Endothelial cell of umbilical vein (primary cell): ENCODE measurements at regions not wholly inside any gene's neighbourhood (a gene's known extent, or its start where the extent isn't known, plus 50 kb on each side); places are given as distances from the start of the nearest gene placed in this dataset.

ENCODE experiments used
- BruUV-seq: library from RNA; stranded (reverse); fragments of 400-500 nt; replicated peaks from 2 replicates; lab custom pipeline; 2021; lab: Mats Ljungman, UMichigan
- CTCF ChIA-PET: fragments of 300-600, 350-600 bp; sonication (Branson Sonifier 250); formaldehyde crosslinking; loops from one replicate; lab custom pipeline; 2021; ENCODE audit warnings: antibody characterized with exemption, inconsistent platforms; lab: Charles Lee
- POLR2A ChIA-PET: fragments of 300-600, 350-600 bp; sonication (Branson Sonifier 250); formaldehyde crosslinking; loops from one replicate; lab custom pipeline; 2021; ENCODE audit warnings: antibody characterized with exemption, inconsistent platforms; lab: Charles Lee
- DNase-seq: peaks from one replicate; pipeline ENCODE4 v3.0.0-alpha.2; 2011; ENCODE audit warnings: low read depth, low spot score
- FAIRE-seq: peaks from 2 replicates; lab custom pipeline; 2011; peaks lifted over from hg19 to GRCh38; lab: Jason Lieb, UNC
- H2AFZ ChIP-seq: 2 replicates; pipeline ENCODE4 v1.6.0; 2012; ENCODE audit warnings: low read depth, low read length, control low read depth, inconsistent platforms
- H3K27ac ChIP-seq: 2 replicates; pipeline ENCODE4 v1.5.1; 2011; ENCODE audit warnings: low read depth, mild to moderate bottlenecking, control low read depth, low read length, moderate library complexity; ENCODE audit not compliant: insufficient read depth
- H3K27me3 ChIP-seq, 2 experiments: 2 replicates each; pipeline versions ENCODE4 v1.6.0 to v1.6.1; 2011; ENCODE audit warnings: low read length in 2 of 2, mixed read lengths in 1 of 2; ENCODE audit not compliant: control insufficient read depth in 2 of 2, insufficient read depth in 2 of 2
- H3K36me3 ChIP-seq, 2 experiments: 2 replicates in 1 of 2; 3 replicates in 1 of 2; pipeline ENCODE4 v1.5.1; 2011; ENCODE audit warnings: low read length in 2 of 2, mild to moderate bottlenecking in 1 of 2, moderate library complexity in 1 of 2; ENCODE audit not compliant: control insufficient read depth in 2 of 2, insufficient read depth in 2 of 2; ENCODE audit errors: extremely low read depth in 1 of 2
- H3K4me1 ChIP-seq: 3 replicates; pipeline ENCODE4 v1.5.1; 2011; ENCODE audit warnings: mild to moderate bottlenecking, low read length; ENCODE audit not compliant: control insufficient read depth, insufficient read depth; ENCODE audit errors: extremely low read depth
- H3K4me2 ChIP-seq: 2 replicates; pipeline ENCODE4 v1.6.1; 2011; ENCODE audit warnings: low read length, control low read depth, mixed read lengths; ENCODE audit not compliant: insufficient read depth
- H3K4me3 ChIP-seq, 3 experiments: fragments of 200-600 bp in 1 of 3; sonication (generic), shearing (Covaris generic) in 1 of 3; replicated peaks in 1 of 3; 2 replicates each; pipeline ENCODE4 v1.5.1; 2011 to 2016; ENCODE audit warnings: control low read depth in 3 of 3, low read length in 3 of 3, mild to moderate bottlenecking in 2 of 3, inconsistent platforms in 1 of 3, low read depth in 1 of 3, moderate library complexity in 1 of 3; ENCODE audit not compliant: insufficient read depth in 1 of 3
- H3K79me2 ChIP-seq: 2 replicates; pipeline ENCODE4 v1.6.0; 2012; ENCODE audit warnings: low read length, inconsistent platforms; ENCODE audit not compliant: control insufficient read depth, insufficient read depth
- H3K9ac ChIP-seq: replicated peaks from 2 replicates; pipeline ENCODE3; 2011; ENCODE audit warnings: low read length, control low read depth; ENCODE audit not compliant: insufficient read depth; ENCODE audit errors: extremely low read depth
- H3K9me1 ChIP-seq: replicated peaks from 3 replicates; pipeline ENCODE4 v1.6.0; 2011; ENCODE audit warnings: mild to moderate bottlenecking, low read length; ENCODE audit not compliant: control insufficient read depth, insufficient read depth; ENCODE audit errors: extremely low read depth
- H3K9me3 ChIP-seq: replicated peaks from 2 replicates; pipeline ENCODE4 v1.5.1; 2012; ENCODE audit warnings: low read length, inconsistent platforms; ENCODE audit not compliant: control insufficient read depth, insufficient read depth
- H4K20me1 ChIP-seq: replicated peaks from 2 replicates; pipeline ENCODE3; 2011; ENCODE audit warnings: mild to moderate bottlenecking, low read length; ENCODE audit not compliant: control insufficient read depth, insufficient read depth; ENCODE audit errors: extremely low read depth
- FOS ChIP-seq: IDR thresholded peaks from 2 replicates; pipeline ENCODE4 v1.6.1; 2011; ENCODE audit warnings: mild to moderate bottlenecking, low read length, moderate library complexity, borderline replicate concordance; ENCODE audit not compliant: insufficient read depth
- MAX ChIP-seq: IDR thresholded peaks from 2 replicates; pipeline ENCODE4 v1.6.1; 2011; ENCODE audit not compliant: insufficient read depth, insufficient read length
- POLR2A ChIP-seq: IDR thresholded peaks from 2 replicates; pipeline ENCODE4 v1.6.1; 2012; ENCODE audit warnings: low read depth, mild to moderate bottlenecking, control low read depth, low read length
- POLR2AphosphoS5 ChIP-seq: IDR thresholded peaks from 2 replicates; pipeline ENCODE4 v1.6.1; 2012; ENCODE audit warnings: low read depth, mild to moderate bottlenecking, control low read depth, low read length, moderate library complexity; ENCODE audit not compliant: insufficient read depth
- dilution Hi-C: fragments of 300-500 bp; cut with MboI; formaldehyde crosslinking; loops from one replicate; pipeline ENCODE4 v1.15.0; 2019; ENCODE audit warnings: low sequenced_read_pairs; ENCODE audit not compliant: extremely low pct_ligation_motif_present
- intact Hi-C: fragments of 100-400 bp; cut with micrococcal nuclease; formaldehyde crosslinking; loops from one replicate; pipeline ENCODE4 v1.10.0; 2022

GRCh38 chr2:34110392-34110791 is 511.3 kb upstream of the FAM98A start:
- DNase-seq (no peak), FAIRE-seq (no peak)
- Histone ChIP-seq H3K27me3 (no peaks in the 10 kb centered on the region), H3K9me3 (no peaks in the 10 kb centered on the region), H3K4me1 (peaks cover 17% of the 10 kb centered on the region), H3K4me3 (no peak overlapping the region), H2AFZ (no peak overlapping the region), H3K79me2 (no peaks in the 10 kb centered on the region), H3K36me3 (no peaks in the 10 kb centered on the region), H4K20me1 (no peaks in the 10 kb centered on the region), H3K27ac (no peak overlapping the region), H3K9me1 (no peaks in the 10 kb centered on the region), H3K9ac (no peak overlapping the region), H3K4me2 (no peak overlapping the region)
- intact Hi-C loops (no loop called here), dilution Hi-C loops (no loop called here)
- TF ChIP-seq POLR2A (no peak), FOS (no peak), MAX (no peak)
- no TSS peak for BruUV-seq
- POLR2A ChIA-PET = no interaction called here
- CTCF ChIA-PET = no interaction called here

GRCh38 chr2:34107811-34108210 is 508.7 kb upstream of the FAM98A start:
- Histone ChIP-seq H3K36me3 (no peaks in the 10 kb centered on the region), H3K4me2 (no peak overlapping the region), H3K9me3 (no peaks in the 10 kb centered on the region), H3K4me1 (peaks cover 39% of the 10 kb centered on the region), H2AFZ (peak overlapping the region; percentile 59), H3K9me1 (no peaks in the 10 kb centered on the region), H3K79me2 (no peaks in the 10 kb centered on the region), H3K27ac (no peak overlapping the region), H3K4me3 (no peak overlapping the region), H4K20me1 (no peaks in the 10 kb centered on the region), H3K9ac (no peak overlapping the region), H3K27me3 (no peaks in the 10 kb centered on the region)
- FAIRE-seq (peak; percentile 38), DNase-seq (peak; percentile 38)
- intact Hi-C loops = loop anchor here (10.0 kb wide), 1 partner anchor 1867 kb away; no protein-coding TSS in a partner anchor
- dilution Hi-C loops = no loop called here
- TF ChIP-seq FOS (peak; percentile 9), MAX (no peak), POLR2AphosphoS5 (no peak), POLR2A (no peak)
- ChIA-PET POLR2A (no interaction called here), CTCF (interaction anchor here (1.1 kb wide), 1 partner anchor 13 kb away, joined by 3 read pairs; no protein-coding TSS in a partner anchor)
- no TSS peak for BruUV-seq
